ENCODE measurements at regions not wholly inside any gene's neighbourhood (a gene's known extent, or its start where the extent isn't known, plus 50 kb on each side); places are given as distances from the start of the nearest gene placed in this dataset.

- TF ChIP-seq CTCF (conservative IDR thresholded peaks at IDR 0.05; ENCODE audit: low read depth, low read length) = no peak
- TF ChIP-seq EZH2 (IDR thresholded peaks at IDR 0.05; ENCODE audit: low read length, unreplicated experiment) = no peak
These were observed 308.9 kb downstream of the BTG1 start for GRCh38 chr12:91836696-91837095.

All from PC-3 (cell line).